WTC11 (cell line): ENCODE measurements at regions not wholly inside any gene's neighbourhood (a gene's known extent, or its start where the extent isn't known, plus 50 kb on each side); places are given as distances from the start of the nearest gene placed in this dataset.

Source experiments
- ATAC-seq: fragments of 200-7000 bp; cut with Tn5 transposase; 2 replicates; pipeline ENCODE4 v1.10.0; 2021; ENCODE audit warnings: mild to moderate bottlenecking, moderate library complexity
- CTCF ChIA-PET: fragments of 300-600 bp; sonication (Branson Sonifier 250); formaldehyde crosslinking; loops from one replicate; lab custom pipeline; 2021; ENCODE audit warnings: antibody characterized with exemption; lab: Charles Lee
- POLR2A ChIA-PET: fragments of 350-600 bp; sonication (Branson Sonifier 250); formaldehyde crosslinking; loops from one replicate; lab custom pipeline; 2021; ENCODE audit warnings: antibody characterized with exemption; lab: Charles Lee
- DNase-seq: peaks from one replicate; pipeline ENCODE4 v3.0.0; 2021; ENCODE audit warnings: low spot score
- H3K27ac Mint-ChIP-seq: 2 replicates; pipeline ENCODE4 v1.8.0; 2021; ENCODE audit warnings: mixed read lengths
- H3K27me3 Mint-ChIP-seq: 2 replicates; pipeline ENCODE4 v1.8.0; 2021; ENCODE audit warnings: low read depth, mild to moderate bottlenecking, moderate library complexity, mixed read lengths
- H3K36me3 Mint-ChIP-seq: 2 replicates; pipeline ENCODE4 v1.8.0; 2021; ENCODE audit warnings: mixed read lengths
- H3K4me1 Mint-ChIP-seq: 2 replicates; pipeline ENCODE4 v1.8.0; 2022; ENCODE audit warnings: mixed read lengths
- H3K4me3 Mint-ChIP-seq: 2 replicates; pipeline ENCODE4 v1.8.0; 2021; ENCODE audit warnings: mild to moderate bottlenecking, moderate library complexity, mixed read lengths
- H3K9me3 Mint-ChIP-seq: 2 replicates; pipeline ENCODE4 v1.8.0; 2021; ENCODE audit warnings: mixed read lengths
- CREB1 ChIP-seq: sonication (generic); formaldehyde crosslinking; IDR thresholded peaks from 2 replicates; pipeline ENCODE4 v1.8.0; 2023; ENCODE audit warnings: mild to moderate bottlenecking, missing genetic modification reagents
- ERG ChIP-seq: fragments of 250-450 bp; sonication (Bioruptor Pico); IDR thresholded peaks from 2 replicates; pipeline ENCODE4 v1.8.0; 2021; ENCODE audit warnings: mild to moderate bottlenecking
- HMGA2 ChIP-seq: fragments of 250-450 bp; sonication (Bioruptor Pico); IDR thresholded peaks from 2 replicates; pipeline ENCODE4 v1.4.0; 2021; ENCODE audit warnings: mild to moderate bottlenecking, moderate library complexity
- IRF1 ChIP-seq: sonication (generic); formaldehyde crosslinking; IDR thresholded peaks from 2 replicates; pipeline ENCODE4 v1.8.0; 2023; ENCODE audit warnings: missing genetic modification reagents
- JAZF1 ChIP-seq: fragments of 250-450 bp; sonication (Bioruptor Pico); IDR thresholded peaks from 2 replicates; pipeline ENCODE4 v1.9.0; 2021; ENCODE audit warnings: moderate library complexity, mild to moderate bottlenecking, inconsistent platforms
- KAT7 ChIP-seq: sonication (generic); formaldehyde crosslinking; IDR thresholded peaks from 2 replicates; pipeline ENCODE4 v1.8.1; 2023; ENCODE audit warnings: missing genetic modification reagents, mild to moderate bottlenecking, borderline replicate concordance
- NFYB ChIP-seq: sonication (generic); formaldehyde crosslinking; conservative IDR thresholded peaks from 2 replicates; pipeline ENCODE4 v1.8.0; 2022; ENCODE audit warnings: low read depth, missing genetic modification reagents
- NR2C2 ChIP-seq: sonication (generic); formaldehyde crosslinking; IDR thresholded peaks from 2 replicates; pipeline ENCODE4 v1.8.0; 2022; ENCODE audit warnings: mild to moderate bottlenecking, missing genetic modification reagents
- NR3C1 ChIP-seq: sonication (generic); formaldehyde crosslinking; conservative IDR thresholded peaks from 2 replicates; pipeline ENCODE4 v1.8.1; 2023; ENCODE audit warnings: low read depth, mild to moderate bottlenecking, missing genetic modification reagents
- PREB ChIP-seq: sonication (generic); formaldehyde crosslinking; IDR thresholded peaks from 2 replicates; pipeline ENCODE4 v1.8.1; 2022; ENCODE audit warnings: mild to moderate bottlenecking, missing genetic modification reagents, moderate library complexity, borderline replicate concordance
- SMAD3 ChIP-seq: sonication (generic); formaldehyde crosslinking; IDR thresholded peaks from 2 replicates; pipeline ENCODE4 v1.8.0; 2022; ENCODE audit warnings: missing genetic modification reagents, mild to moderate bottlenecking, borderline replicate concordance
- SP1 ChIP-seq: sonication (generic); formaldehyde crosslinking; conservative IDR thresholded peaks from 2 replicates; pipeline ENCODE4 v1.8.1; 2022; ENCODE audit warnings: missing genetic modification reagents
- USF1 ChIP-seq: sonication (generic); formaldehyde crosslinking; IDR thresholded peaks from 2 replicates; pipeline ENCODE4 v1.8.0; 2022; ENCODE audit warnings: mild to moderate bottlenecking, missing genetic modification reagents
- USF2 ChIP-seq: sonication (generic); formaldehyde crosslinking; IDR thresholded peaks from 2 replicates; pipeline ENCODE4 v1.8.1; 2023; ENCODE audit warnings: mild to moderate bottlenecking, missing genetic modification reagents, moderate library complexity
- ZNF232 ChIP-seq: sonication (generic); formaldehyde crosslinking; IDR thresholded peaks from 2 replicates; pipeline ENCODE4 v1.8.0; 2022; ENCODE audit warnings: mild to moderate bottlenecking, missing genetic modification reagents
- ZNF263 ChIP-seq: sonication (generic); formaldehyde crosslinking; IDR thresholded peaks from 2 replicates; pipeline ENCODE4 v1.8.1; 2022; ENCODE audit warnings: low read depth, mild to moderate bottlenecking, moderate library complexity, missing genetic modification reagents
- ZNF425 ChIP-seq: fragments of 250-450 bp; sonication (Bioruptor Pico); conservative IDR thresholded peaks from 2 replicates; pipeline ENCODE4 v1.9.0; 2021; ENCODE audit warnings: mild to moderate bottlenecking
- ZNF512 ChIP-seq: sonication (generic); formaldehyde crosslinking; IDR thresholded peaks from 2 replicates; pipeline ENCODE4 v1.8.1; 2022; ENCODE audit warnings: missing genetic modification reagents, borderline replicate concordance

- no peak for TF ChIP-seq USF1 (CRISPR knock-in tag)
Measured at GRCh38 chr4:100278567-100278966, 88.3 kb upstream of the DDIT4L start (continued).

- no peaks in the 10 kb centered on the region for H3K4me1 Mint-ChIP-seq
- peaks cover 23% of the 10 kb centered on the region for H3K36me3 Mint-ChIP-seq
- CTCF ChIA-PET: no interaction called here
- no peak overlapping the region for H3K27ac Mint-ChIP-seq
- DNase-seq (no peak), ATAC-seq (no peak)
- TF ChIP-seq ZNF263 (CRISPR knock-in tag) (no peak), HMGA2 (peak; percentile 34; the same call in 1 of the 2 replicates), CREB1 (CRISPR knock-in tag) (no peak), USF2 (CRISPR knock-in tag) (no peak), PREB (no peak)
- POLR2A ChIA-PET: no interaction called here
- no peak overlapping the region for H3K4me3 Mint-ChIP-seq
- H3K9me3 Mint-ChIP-seq: peaks cover 40% of the 10 kb centered on the region
- no peaks in the 10 kb centered on the region; the same call in 1 of the 2 replicates for H3K27me3 Mint-ChIP-seq
Measured at GRCh38 chr4:100269446-100269845, 79.2 kb upstream of the DDIT4L start.

- no peak for ATAC-seq
- Mint-ChIP-seq H3K4me3 (no peak overlapping the region), H3K27ac (no peak overlapping the region), H3K27me3 (no peaks in the 10 kb centered on the region; the same call in 1 of the 2 replicates), H3K4me1 (no peaks in the 10 kb centered on the region), H3K9me3 (peaks cover 46% of the 10 kb centered on the region), H3K36me3 (peaks cover 23% of the 10 kb centered on the region)
- ChIA-PET POLR2A (no interaction called here), CTCF (no interaction called here)
- TF ChIP-seq SP1 (no peak), NR3C1 (CRISPR knock-in tag) (no peak), SMAD3 (CRISPR knock-in tag) (no peak)
- no peak for DNase-seq
Measured at GRCh38 chr4:100268789-100269188, 78.5 kb upstream of the DDIT4L start.

- Mint-ChIP-seq H3K4me3 (no peak overlapping the region), H3K4me1 (peaks cover 18% of the 10 kb centered on the region), H3K9me3 (peaks cover 24% of the 10 kb centered on the region), H3K27ac (no peak overlapping the region), H3K36me3 (no peaks in the 10 kb centered on the region), H3K27me3 (no peaks in the 10 kb centered on the region)
- DNase-seq: no peak
- ChIA-PET CTCF (no interaction called here), POLR2A (no interaction called here)
- ATAC-seq: no peak
- TF ChIP-seq NR2C2 (no peak), IRF1 (no peak), NFYB (CRISPR knock-in tag) (no peak), ZNF425 (no peak), ZNF232 (no peak), ZNF512 (CRISPR knock-in tag) (no peak), HMGA2 (no peak), KAT7 (CRISPR knock-in tag) (no peak), JAZF1 (CRISPR knock-in tag) (no peak), PREB (no peak), USF2 (CRISPR knock-in tag) (no peak), ERG (CRISPR knock-in tag) (no peak)
Measured at GRCh38 chr4:100261346-100261745, 71.1 kb upstream of the DDIT4L start.
